Progenitor cell of endocrine pancreas (in vitro differentiated cells): ENCODE measurements at regions not wholly inside any gene's neighbourhood (a gene's known extent, or its start where the extent isn't known, plus 50 kb on each side); places are given as distances from the start of the nearest gene placed in this dataset.

Source experiments
- DNase-seq: peaks from one replicate; pipeline ENCODE4 v3.0.0; 2021; ENCODE audit warnings: low spot score; ENCODE audit not compliant: unreplicated experiment
- H3K27ac Mint-ChIP-seq: 2 replicates; pipeline ENCODE4 v1.8.0; 2021; ENCODE audit warnings: mild to moderate bottlenecking, moderate library complexity, mixed read lengths
- H3K27me3 Mint-ChIP-seq: 2 replicates; pipeline ENCODE4 v1.8.0; 2021; ENCODE audit warnings: mixed read lengths
- H3K36me3 Mint-ChIP-seq: 2 replicates; pipeline ENCODE4 v1.8.0; 2022; ENCODE audit warnings: mixed read lengths; ENCODE audit not compliant: insufficient read depth
- H3K4me1 Mint-ChIP-seq: 2 replicates; pipeline ENCODE4 v1.8.0; 2021; ENCODE audit warnings: low read depth, mixed read lengths
- H3K4me3 Mint-ChIP-seq: 2 replicates; pipeline ENCODE4 v1.8.0; 2021; ENCODE audit warnings: low read depth, mild to moderate bottlenecking, moderate library complexity, mixed read lengths
- H3K9me3 Mint-ChIP-seq: 2 replicates; pipeline ENCODE4 v1.8.0; 2021; ENCODE audit warnings: low read depth, mixed read lengths
- TF ChIP-seq, protein P1 (sequence below): fragments of 200-600 bp; sonication (generic); IDR thresholded peaks from one replicate; pipeline ENCODE4 v1.5.0; 2021; ENCODE audit warnings: antibody characterized with exemption, mild to moderate bottlenecking; ENCODE audit not compliant: unreplicated experiment

DNA sequence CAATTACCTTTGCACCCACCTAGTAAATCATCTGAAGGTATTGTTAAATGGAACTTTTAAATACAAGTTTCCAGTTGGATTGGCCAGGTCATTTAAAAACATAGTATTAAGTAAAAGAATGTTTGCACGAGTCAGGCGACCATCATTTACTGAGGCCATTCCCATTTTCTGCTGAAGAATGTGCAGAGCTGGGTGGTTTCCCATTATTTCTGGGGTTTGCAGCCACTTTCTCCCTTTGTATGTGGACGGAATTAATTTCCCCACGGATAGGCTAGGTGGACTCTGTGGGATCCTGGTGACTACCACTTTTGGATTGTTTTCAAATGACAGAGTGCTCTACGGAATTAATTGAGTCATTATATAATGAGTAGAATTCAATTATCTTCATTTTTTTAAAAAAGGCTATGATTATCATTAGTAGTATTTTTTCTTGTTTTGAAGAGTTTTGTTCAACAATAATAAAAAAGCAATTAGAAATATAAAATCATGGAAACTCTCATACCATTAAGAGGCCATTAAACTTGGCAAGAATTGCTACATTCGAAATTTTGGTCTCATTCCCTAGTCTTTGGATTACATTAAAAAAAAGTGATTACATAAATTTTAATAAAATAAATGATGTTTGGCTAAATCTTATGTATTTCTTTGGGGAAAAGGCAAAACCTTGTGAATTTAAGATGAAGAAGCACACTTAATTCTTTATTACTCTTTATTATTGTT, 120.4 kb upstream of the FZD8 start:
- TF ChIP-seq, protein P1, sequence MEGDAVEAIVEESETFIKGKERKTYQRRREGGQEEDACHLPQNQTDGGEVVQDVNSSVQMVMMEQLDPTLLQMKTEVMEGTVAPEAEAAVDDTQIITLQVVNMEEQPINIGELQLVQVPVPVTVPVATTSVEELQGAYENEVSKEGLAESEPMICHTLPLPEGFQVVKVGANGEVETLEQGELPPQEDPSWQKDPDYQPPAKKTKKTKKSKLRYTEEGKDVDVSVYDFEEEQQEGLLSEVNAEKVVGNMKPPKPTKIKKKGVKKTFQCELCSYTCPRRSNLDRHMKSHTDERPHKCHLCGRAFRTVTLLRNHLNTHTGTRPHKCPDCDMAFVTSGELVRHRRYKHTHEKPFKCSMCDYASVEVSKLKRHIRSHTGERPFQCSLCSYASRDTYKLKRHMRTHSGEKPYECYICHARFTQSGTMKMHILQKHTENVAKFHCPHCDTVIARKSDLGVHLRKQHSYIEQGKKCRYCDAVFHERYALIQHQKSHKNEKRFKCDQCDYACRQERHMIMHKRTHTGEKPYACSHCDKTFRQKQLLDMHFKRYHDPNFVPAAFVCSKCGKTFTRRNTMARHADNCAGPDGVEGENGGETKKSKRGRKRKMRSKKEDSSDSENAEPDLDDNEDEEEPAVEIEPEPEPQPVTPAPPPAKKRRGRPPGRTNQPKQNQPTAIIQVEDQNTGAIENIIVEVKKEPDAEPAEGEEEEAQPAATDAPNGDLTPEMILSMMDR = no peak
- DNase-seq = no peak

GRCh38 chr10:35758076-35758475, 116.0 kb upstream of the FZD8 start:
- TF ChIP-seq, protein P1 = no peak
- Mint-ChIP-seq H3K4me3 (no peak overlapping the region), H3K27ac (no peak overlapping the region), H3K9me3 (peaks cover 18% of the 10 kb centered on the region), H3K4me1 (peaks cover under 1% of the 10 kb centered on the region), H3K27me3 (peaks cover 6% of the 10 kb centered on the region), H3K36me3 (peaks cover 1% of the 10 kb centered on the region)
- DNase-seq = no peak

More for the DNA sequence above, 120.4 kb upstream of the FZD8 start:
- no peak overlapping the region for H3K4me3 Mint-ChIP-seq
- peaks cover 1% of the 10 kb centered on the region for H3K36me3 Mint-ChIP-seq
- peaks cover 22% of the 10 kb centered on the region for H3K4me1 Mint-ChIP-seq
- H3K9me3 Mint-ChIP-seq = peaks cover 18% of the 10 kb centered on the region
- H3K27me3 Mint-ChIP-seq = peaks cover 6% of the 10 kb centered on the region
- H3K27ac Mint-ChIP-seq = no peak overlapping the region

- H3K27ac Mint-ChIP-seq = no peak overlapping the region
- TF ChIP-seq, protein P1 = no peak
- no peaks in the 10 kb centered on the region for H3K36me3 Mint-ChIP-seq
- peaks cover 8% of the 10 kb centered on the region for H3K4me1 Mint-ChIP-seq
- no peak for DNase-seq
- H3K9me3 Mint-ChIP-seq = peaks cover 10% of the 10 kb centered on the region
- peaks cover 6% of the 10 kb centered on the region for H3K27me3 Mint-ChIP-seq
- H3K4me3 Mint-ChIP-seq = no peak overlapping the region
Measured at GRCh38 chr10:35754519-35754918, 112.4 kb upstream of the FZD8 start.

DNA sequence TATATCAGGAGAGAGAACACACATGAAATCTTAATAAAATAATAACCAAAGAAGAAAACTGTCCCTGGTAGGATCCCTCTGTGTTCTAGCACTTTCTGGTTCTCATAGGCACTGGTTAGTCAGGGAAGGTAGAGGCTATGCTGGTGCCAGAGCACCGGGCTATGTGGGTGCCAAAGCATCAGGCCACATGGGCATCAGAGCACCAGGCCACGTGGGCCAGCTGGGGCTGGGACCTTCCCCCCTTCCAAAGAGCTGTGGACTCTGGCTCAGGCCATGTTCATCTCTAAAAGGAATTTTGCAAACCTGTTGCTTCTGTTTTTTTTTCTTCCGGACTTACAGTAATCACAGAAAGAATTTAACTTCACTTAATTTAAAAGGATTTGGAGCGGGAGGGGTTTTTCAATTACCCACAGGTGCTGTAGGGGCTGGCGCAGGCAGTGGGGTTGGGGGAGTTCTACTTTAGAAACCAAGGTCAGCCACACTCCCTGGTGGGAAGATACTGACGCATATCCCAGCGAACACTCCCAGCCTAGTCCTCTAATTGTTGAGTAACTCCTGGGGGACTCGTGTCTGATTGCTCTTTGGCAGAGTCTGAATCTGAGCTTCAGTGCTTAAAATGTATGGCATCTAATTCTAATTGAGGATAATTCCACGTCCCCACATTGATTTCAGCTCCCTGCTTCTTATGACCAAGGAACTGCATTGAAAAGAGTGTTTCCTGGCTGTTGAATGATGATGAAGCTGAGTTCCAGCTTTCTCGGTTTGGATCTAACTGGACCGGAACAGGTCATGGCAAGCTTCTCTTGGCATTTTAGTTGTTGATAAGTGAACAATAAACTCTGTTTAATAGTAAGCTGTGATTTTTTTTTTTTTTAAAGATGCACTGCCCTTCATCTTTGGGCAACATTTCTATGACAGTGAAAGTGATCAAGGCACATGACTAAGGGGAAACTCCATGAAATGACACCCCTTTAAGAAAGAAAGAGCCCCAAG, 110.7 kb upstream of the FZD8 start:
- Mint-ChIP-seq H3K9me3 (no peaks in the 10 kb centered on the region), H3K4me3 (no peak overlapping the region), H3K4me1 (peaks cover 17% of the 10 kb centered on the region), H3K27me3 (peaks cover 1% of the 10 kb centered on the region), H3K36me3 (no peaks in the 10 kb centered on the region), H3K27ac (no peak overlapping the region)
- TF ChIP-seq, protein P1 = no peak
- DNase-seq = no peak

DNA sequence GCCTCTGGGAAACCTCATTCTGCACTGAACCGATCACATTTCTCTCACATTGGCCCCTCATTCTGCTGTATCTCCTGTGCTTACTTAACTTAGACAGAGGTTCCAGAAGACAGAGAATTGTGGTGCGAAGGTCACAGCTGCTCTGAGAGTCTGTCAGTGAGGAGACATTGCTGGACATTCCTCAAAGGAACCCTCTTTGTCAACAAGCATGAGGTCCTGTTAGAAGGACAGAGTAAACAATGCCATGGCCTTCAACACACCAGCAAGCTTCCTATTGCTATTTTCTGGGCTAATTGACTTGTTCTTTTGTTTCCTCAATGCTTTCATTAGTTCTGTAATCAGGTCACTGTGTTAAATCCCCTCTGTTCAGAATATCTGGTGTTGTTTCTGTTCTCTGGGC, 109.3 kb upstream of the FZD8 start:
- H3K27ac Mint-ChIP-seq = no peak overlapping the region
- no peak for DNase-seq
- H3K4me3 Mint-ChIP-seq = no peak overlapping the region
- TF ChIP-seq, protein P1 = no peak
- peaks cover 18% of the 10 kb centered on the region for H3K4me1 Mint-ChIP-seq
- H3K27me3 Mint-ChIP-seq = no peaks in the 10 kb centered on the region
- H3K36me3 Mint-ChIP-seq = no peaks in the 10 kb centered on the region
- no peaks in the 10 kb centered on the region for H3K9me3 Mint-ChIP-seq
